ENCODE measurements at regions not wholly inside any gene's neighbourhood (a gene's known extent, or its start where the extent isn't known, plus 50 kb on each side); places are given as distances from the start of the nearest gene placed in this dataset.

DNA sequence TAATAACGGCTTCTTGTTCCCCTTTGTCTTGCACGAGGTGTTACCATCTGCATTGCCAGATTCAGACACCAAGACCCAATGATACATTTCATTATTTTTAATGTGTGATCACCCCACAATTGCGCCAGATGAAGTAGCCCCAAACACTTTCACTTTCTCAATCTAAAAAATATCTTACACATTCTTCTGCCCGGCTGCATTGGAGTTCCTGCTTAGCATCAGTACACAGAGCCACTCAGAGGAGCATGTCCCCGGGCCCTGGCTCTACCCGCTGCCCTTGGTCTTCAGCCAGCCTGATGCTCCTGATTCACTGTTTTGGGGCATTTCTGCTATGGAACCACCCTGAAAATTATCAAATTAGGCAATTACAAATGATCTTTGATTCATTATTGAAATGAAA lies 66.0 kb upstream of the TENM3 start:
- TF ChIP-seq, protein P1, sequence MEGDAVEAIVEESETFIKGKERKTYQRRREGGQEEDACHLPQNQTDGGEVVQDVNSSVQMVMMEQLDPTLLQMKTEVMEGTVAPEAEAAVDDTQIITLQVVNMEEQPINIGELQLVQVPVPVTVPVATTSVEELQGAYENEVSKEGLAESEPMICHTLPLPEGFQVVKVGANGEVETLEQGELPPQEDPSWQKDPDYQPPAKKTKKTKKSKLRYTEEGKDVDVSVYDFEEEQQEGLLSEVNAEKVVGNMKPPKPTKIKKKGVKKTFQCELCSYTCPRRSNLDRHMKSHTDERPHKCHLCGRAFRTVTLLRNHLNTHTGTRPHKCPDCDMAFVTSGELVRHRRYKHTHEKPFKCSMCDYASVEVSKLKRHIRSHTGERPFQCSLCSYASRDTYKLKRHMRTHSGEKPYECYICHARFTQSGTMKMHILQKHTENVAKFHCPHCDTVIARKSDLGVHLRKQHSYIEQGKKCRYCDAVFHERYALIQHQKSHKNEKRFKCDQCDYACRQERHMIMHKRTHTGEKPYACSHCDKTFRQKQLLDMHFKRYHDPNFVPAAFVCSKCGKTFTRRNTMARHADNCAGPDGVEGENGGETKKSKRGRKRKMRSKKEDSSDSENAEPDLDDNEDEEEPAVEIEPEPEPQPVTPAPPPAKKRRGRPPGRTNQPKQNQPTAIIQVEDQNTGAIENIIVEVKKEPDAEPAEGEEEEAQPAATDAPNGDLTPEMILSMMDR (IDR thresholded peaks at IDR 0.05; ENCODE audit: low read length, missing control alignments): no peak
- DNase-seq (ENCODE audit: low read depth): no peak
- no peak overlapping the region for H3K4me3 ChIP-seq (replicated peaks; ENCODE audit: low read depth, low read length)

DNA sequence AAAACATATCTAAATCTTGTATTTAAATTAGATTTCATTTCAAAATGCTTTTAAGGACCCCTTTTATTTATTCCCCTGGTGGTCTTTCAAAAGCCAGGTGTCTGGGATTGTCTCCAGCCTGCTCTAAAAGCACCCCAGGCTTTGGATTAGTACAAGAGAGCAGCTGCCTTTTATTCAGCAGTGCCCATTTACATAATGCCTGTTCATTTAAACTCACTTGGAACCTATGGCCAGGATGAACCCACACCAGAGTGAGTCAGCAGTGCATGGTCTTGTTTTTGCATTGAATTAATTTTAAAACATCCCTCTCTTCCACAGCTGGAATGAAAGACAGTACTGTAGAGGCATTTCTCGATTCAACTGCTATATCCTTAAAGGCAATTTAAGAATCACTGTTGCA lies 64.1 kb upstream of the TENM3 start:
- TF ChIP-seq, protein P1 (IDR thresholded peaks at IDR 0.05; ENCODE audit: low read length, missing control alignments): no peak
- H3K4me3 ChIP-seq (replicated peaks; ENCODE audit: low read depth, low read length): no peak overlapping the region
- peak; percentile 33 for DNase-seq (ENCODE audit: low read depth)

DNA sequence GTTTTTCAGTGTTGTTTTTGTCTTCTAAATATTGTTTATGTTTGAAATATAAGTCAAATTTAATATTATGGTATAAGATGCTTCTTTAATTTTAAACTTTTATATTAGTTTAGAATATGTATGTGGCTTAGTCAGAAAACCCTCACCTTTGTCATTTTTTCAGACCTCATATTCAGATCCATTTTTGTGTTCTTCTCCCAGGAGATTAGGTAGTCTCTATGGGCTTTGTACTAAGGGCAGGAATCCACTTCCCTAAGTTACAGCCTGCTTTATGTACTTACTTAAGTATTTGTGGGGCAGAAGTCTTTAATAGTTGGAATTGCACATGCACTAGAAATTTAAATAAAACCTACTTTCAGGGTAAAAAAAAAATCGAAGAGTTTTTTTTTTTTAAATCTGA lies 63.5 kb upstream of the TENM3 start:
- TF ChIP-seq, protein P1 (IDR thresholded peaks at IDR 0.05; ENCODE audit: low read length, missing control alignments): no peak
- no peak for DNase-seq (ENCODE audit: low read depth)
- no peak overlapping the region for H3K4me3 ChIP-seq (replicated peaks; ENCODE audit: low read depth, low read length)

DNA sequence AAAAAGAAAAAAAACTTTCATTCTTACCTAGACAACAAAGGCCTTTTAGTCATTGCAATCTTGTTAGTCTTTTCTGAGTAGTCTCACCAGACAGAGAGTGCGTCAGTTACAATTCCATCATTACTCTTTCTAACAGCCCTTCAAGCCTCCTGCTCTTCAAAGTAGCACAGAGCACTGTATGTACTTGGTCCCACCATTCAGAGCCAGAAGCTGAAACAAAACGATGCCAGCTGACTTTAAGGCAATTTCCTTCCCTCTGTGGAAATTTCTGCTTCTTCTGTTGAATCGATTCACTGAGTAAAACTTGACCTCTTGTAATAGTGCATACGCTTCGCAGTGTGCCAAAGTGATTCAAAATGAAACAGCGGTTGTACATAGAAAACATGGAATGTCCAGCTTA lies 57.7 kb upstream of the TENM3 start:
- TF ChIP-seq, protein P1 (IDR thresholded peaks at IDR 0.05; ENCODE audit: low read length, missing control alignments): no peak
- H3K4me3 ChIP-seq (replicated peaks; ENCODE audit: low read depth, low read length): no peak overlapping the region
- DNase-seq (ENCODE audit: low read depth): no peak

DNA sequence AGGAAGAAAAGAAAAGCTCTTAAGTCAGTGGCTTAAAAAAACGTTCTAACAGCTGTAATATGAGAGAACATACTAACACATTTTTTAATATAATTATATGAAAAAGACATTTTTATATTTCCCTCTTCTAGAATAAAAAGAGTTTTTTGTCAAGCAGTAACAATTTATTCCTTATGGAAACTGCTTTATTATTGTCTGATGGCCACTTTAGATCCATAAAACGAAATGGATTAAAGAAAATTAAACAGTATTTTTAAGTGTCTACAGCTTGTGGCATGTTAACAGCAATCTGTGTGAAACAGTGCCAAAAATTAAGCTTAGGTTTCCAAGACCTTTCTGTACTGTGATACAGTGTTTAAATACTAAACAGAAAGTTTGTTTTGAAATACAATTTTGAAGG lies 55.5 kb upstream of the TENM3 start:
- no peak for DNase-seq (ENCODE audit: low read depth)
- H3K4me3 ChIP-seq (replicated peaks; ENCODE audit: low read depth, low read length): no peak overlapping the region
- TF ChIP-seq, protein P1 (IDR thresholded peaks at IDR 0.05; ENCODE audit: low read length, missing control alignments): no peak

DNA sequence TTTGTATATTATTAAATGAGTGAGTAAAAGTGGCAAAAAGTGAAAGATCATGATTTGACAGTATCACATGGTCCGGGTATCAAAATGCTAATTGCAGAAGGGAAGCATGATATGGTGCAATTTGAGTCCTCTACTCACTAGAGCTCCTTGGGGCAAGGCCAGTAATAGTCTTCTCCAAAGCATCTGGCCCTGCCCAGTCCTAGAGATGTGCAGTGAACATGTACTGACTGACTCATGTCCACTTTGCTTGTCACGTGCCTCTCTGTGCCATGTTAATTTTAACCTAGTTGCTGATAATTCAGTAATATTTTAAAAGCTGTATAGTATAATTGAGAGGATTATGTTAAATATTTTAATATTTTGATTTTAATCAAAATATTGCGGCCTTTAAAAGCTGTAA lies 54.6 kb upstream of the TENM3 start:
- no peak overlapping the region for H3K4me3 ChIP-seq (replicated peaks; ENCODE audit: low read depth, low read length)
- TF ChIP-seq, protein P1 (IDR thresholded peaks at IDR 0.05; ENCODE audit: low read length, missing control alignments): no peak
- peak; percentile 8 for DNase-seq (ENCODE audit: low read depth)

DNA sequence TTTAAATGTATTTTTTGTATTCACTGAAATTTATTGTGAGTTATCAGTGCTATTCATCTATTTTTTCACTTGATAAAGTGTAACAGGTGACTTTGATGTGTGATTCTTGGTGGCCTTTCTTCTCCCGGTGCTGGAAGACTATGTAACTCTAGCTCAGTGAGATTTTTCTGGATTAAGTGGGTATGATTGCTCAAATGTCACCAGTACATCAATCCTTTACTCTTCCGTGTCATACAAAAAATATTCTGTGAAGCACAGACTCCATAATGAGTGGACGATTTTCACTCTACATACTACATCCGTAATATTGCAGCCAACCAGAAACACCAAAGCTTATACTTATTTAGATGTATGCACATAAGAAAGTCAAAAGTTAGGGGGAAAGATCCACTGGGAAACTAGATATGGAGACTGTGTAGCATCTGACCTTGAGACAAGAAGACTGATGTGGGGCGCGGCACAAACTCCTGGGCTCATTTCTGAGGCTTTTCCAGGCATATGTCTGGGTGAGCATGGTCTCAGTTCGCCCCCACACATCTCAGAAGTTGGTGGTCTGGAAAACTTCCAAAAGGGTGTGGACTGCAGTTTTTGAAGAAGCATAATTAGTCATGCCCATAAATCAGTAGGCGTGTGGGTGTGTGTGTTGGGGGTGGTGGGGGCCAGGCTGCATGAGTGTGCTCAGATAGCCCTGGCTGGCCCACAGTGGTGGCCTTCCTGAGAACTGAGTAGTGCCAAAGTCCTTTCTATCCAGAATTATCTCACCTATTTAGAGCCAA lies 53.9 kb upstream of the TENM3 start:
- TF ChIP-seq, protein P1 (IDR thresholded peaks at IDR 0.05; ENCODE audit: low read length, missing control alignments): no peak
- H3K4me3 ChIP-seq (replicated peaks; ENCODE audit: low read depth, low read length): no peak overlapping the region
- peak; percentile 65 for DNase-seq (ENCODE audit: low read depth)
